ENCODE measurements at regions not wholly inside any gene's neighbourhood (a gene's known extent, or its start where the extent isn't known, plus 50 kb on each side); places are given as distances from the start of the nearest gene placed in this dataset.

- TF ChIP-seq CTCF (IDR thresholded peaks at IDR 0.05) (no peak), POLR2A (IDR thresholded peaks at IDR 0.05; ENCODE audit: low read depth) (no peak)
Observed at GRCh38 chrX:148159796-148160195, 178.7 kb downstream of the FMR1NB start.
